Gastrocnemius medialis (tissue), 4 donors: ENCODE measurements at regions not wholly inside any gene's neighbourhood (a gene's known extent, or its start where the extent isn't known, plus 50 kb on each side); places are given as distances from the start of the nearest gene placed in this dataset.

Experiments used
- CTCF ChIP-seq, 5 experiments: fragments of 450-650 bp in 3 of 5; fragments of 200-600 bp in 2 of 5; sonication (generic) in 2 of 5; IDR thresholded peaks in 4 of 5; conservative IDR thresholded peaks in 1 of 5; 1 replicate in 4 of 5; 2 replicates in 1 of 5; pipeline ENCODE4 v1.5.1; 2016 to 2019; ENCODE audit warnings: antibody characterized with exemption in 5 of 5, mild to moderate bottlenecking in 3 of 5, moderate library complexity in 3 of 5
- POLR2A ChIP-seq, 2 donors: fragments of 450-650 bp; IDR thresholded peaks; one replicate each; pipeline ENCODE4 v1.6.1; 2017; ENCODE audit warnings: antibody characterized with exemption in 2 of 2, mild to moderate bottlenecking in 2 of 2, moderate library complexity in 2 of 2

DNA sequence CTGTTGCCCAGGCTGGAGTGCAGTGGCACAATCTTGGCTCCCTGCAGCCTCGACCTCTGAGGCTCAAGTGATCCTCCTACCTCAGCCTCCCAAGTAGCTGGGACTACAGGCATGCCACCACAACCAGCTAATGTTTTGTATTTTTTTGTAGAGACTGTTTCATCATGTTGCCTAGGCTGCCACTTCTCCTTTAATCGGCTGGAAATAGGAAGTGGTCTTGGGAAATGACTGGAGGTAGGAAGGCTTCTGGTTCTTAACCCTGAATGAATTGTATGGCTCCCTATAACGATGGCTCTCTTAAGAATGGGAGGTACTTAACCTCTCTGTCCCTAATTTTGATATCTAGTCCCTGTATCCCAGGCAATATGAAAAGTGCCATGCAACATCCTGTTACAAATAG lies 113.9 kb upstream of the USP15 start:
- TF ChIP-seq POLR2A (IDR thresholded peaks at IDR 0.05), result no peak
- no peak for TF ChIP-seq CTCF (IDR thresholded peaks at IDR 0.05 in 4 of 5, conservative IDR thresholded peaks at IDR 0.05 in 1 of 5)
